ENCODE measurements at regions not wholly inside any gene's neighbourhood (a gene's known extent, or its start where the extent isn't known, plus 50 kb on each side); places are given as distances from the start of the nearest gene placed in this dataset.

DNA sequence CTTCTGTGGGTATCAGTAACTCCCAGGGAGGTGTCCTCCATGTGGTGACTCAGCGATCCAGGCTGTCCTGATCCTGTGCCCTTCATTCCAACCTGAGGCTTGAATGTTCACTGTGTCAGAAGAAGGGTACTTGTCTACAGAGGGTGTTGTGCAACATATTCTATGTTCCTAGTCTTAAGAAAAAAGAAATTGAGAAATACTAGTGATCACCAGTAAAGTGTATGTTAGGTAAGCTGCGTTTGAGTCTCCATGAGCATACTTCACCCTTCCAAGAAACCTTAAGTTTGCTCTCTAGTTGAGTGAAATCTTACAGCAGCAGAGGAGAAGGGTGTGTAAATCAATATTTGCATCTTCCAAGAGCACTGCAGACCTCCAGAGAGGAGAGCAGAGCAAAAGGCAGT is 122.2 kb upstream of the SLC24A5 start:
- no peak for DNase-seq

DNA sequence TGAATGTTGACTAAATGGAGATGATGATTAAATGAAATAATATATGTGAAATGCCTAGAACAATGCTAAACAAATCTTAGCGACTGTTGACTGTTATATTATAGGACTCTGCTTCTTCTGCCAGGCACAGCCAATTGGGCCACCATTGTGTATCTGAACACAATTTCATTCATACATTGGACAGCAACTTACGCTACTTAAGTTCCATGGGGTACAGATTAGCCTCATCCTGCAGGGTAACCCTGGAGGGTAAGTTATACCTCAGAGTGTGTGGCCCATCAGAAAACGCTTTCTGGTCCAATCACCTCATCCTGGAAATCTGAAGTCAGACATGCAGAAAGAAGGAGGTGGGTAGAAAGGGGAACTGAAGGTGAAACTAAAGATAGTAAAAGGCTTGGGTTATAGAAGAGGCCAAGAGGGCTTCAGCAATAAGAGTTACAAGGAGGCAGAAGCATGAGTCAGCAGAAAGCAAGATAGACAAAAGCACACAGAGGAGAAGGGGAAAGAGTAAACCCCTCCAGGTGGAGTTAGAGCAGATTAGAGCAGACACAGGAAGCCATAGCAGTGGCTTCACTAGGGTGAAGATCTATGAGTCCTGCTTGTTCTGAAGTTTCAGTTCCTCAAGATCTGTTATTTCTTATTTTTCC is 119.3 kb upstream of the SLC24A5 start:
- no peak for DNase-seq

DNA sequence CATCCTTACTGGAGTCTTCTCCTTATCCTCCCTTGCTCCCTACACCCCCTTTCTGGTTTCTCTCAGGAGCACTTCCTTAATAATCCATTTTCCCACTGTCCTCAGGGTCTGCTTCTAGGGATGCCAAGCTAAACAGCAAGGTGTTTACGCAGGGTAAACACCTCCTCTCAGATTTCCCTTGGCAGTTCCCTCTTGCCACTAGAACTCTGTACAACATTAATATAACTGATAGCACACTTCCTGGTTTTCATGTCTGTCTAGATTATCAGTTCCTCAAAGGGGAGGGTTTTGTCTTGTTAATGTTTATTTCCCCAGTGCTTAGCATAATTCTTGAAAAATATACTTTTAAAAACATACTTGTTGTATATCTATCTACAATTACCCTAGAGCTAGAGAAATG is 118.0 kb upstream of the SLC24A5 start:
- DNase-seq: no peak

DNA sequence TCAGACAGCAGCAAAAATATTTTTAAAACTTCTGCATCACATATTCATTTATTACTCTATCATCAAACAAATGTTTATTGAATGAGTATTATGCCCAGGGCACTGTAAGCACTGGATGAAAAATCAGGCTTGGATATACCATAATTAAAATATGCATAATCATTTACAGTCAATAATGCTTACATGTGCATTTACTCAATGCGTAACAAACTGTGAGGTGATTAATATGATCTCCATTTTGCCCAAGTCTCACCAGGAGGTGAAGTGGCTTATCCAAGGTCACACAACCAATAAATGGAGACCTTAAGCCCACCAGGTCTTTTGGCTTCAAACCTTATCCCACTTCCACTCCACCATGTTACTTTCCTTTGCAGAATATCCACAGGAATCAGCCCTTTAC is 117.3 kb upstream of the SLC24A5 start:
- no peak for DNase-seq

DNA sequence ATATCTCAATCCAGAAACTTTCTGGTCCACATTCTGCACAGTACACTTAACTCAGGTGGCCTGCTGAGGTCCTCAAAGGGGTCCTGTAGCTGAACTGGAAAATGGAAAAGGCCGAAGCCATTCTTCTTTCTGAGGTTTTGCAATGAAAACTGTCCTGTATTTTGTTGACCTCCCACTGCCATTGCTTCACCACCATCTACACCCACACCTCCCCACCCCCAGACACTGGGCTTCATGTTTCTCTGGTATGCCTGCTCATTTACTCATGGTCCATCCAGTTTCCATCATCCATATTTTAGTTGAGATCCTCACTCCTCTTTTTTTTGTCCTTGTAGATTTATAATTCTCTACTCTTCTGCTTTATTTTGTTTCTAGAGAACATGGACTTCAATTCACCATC is 115.7 kb upstream of the SLC24A5 start:
- no peak for DNase-seq

DNA sequence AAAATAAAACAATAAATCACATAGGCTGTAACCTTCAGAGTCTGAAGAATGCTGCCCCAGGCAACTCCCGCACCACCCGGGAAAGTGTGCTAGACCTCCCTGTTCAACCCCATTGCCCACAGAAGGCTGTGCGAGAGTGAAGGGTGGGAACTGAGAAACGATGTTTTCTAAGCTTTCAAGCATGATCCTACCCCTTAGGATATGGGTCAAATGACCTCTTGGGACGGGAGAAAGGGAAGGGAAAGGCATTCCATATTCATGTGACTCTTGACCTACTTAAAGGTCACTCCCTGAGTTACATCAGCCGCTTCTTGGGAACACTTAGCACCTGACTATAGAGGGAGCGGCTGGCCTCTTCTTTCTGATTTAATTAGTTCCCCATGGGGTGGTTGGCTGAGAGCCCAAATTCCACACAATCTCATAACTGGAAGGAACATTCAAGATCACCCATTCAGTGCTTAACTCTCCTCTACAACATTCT is 114.7 kb upstream of the SLC24A5 start:
- DNase-seq: no peak

DNA sequence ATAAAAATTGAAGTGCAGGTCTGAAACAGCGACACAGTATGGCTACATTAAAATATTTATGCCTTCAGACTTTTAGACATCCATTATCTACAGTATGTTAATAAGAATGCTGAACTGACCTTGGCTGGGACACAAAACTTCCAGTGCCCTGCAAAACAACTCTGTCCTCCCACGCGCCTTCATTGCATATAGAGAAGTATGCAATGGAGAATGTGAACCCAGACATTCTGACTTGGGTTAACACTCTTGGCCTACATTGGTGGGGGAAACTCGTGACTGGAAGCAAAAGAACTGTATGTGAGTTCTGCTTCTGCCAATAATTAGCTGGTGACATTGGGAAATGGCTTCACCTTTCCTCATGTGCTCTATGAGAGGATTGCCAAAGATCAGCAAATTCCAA is 110.5 kb upstream of the SLC24A5 start:
- no peak for DNase-seq

DNA sequence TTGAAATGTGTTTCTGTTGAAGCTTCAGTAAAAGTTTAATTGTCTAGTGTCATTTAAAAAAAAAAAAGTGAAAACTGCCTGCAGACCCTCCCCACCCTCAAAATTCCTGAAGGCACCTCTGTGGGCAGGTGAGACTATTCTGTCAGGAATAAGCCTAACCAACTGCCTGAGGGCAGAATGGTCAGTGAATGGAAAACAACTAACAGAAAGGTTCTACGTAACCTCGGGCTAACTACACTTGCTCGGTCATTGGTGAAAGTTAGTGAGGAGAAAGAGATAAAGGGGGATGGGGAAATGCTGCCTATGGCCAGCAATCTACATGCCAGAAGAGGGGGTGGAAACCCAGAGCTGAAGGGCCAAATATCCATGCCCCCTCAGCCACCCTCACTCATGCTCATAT is 108.6 kb upstream of the SLC24A5 start:
- DNase-seq: no peak

DNA sequence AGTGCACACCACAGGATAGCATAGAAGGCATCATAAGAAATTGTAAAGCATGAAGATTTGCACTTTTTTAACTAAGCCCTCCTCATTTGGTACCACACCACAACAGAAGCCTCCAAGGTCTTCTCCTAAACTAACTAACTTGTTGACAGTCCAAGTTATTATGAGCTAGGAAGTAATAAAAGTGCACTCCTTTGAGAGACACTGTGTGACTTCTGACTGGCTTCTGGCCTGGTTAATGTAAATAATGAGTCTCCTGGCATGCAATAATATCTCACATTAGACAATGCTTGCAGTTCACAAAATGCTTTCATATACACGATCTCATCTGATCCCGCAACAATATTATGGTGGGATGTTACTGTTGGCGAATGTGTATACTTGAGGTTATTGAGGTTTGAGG is 103.9 kb upstream of the SLC24A5 start:
- DNase-seq: no peak

DNA sequence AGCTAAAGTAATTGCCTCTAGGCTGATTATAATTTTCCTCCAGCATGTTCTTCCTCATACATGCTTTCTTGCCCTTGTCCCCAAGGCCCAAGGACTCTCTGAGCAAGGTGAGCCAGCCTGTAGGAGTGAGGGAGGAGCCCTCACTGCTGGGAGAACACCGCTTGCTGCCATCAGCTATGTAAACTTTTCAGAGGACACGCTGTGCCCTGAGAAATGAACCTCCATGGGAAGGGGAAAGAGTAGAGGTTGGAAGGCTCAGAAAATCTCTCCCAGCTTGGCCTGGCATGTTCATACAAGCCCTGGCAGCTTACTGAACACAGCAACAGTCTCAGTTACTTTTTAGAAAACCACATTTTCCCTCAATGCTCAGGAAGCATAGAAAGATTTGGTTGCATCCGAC is 103.0 kb upstream of the SLC24A5 start:
- DNase-seq: no peak

DNA sequence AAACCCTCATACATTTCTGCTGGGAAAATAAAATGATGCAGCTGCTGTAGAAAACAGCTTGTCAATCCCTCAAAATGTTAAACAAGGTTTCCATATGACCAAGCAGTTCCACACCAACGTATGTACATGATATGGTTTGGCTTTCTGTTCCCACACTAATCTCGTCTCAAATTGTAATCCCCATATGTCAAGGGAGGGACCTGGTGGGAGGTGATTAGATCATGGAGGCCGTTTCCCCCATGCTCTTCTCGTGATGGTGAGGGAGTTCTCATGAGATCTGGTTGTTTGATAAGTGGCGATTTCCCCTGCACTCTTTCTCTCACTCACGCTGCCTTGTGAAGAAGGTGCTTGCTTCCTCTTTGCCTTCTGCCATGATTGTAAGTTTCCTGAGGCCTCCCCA is 100.6 kb upstream of the SLC24A5 start:
- DNase-seq: no peak

DNA sequence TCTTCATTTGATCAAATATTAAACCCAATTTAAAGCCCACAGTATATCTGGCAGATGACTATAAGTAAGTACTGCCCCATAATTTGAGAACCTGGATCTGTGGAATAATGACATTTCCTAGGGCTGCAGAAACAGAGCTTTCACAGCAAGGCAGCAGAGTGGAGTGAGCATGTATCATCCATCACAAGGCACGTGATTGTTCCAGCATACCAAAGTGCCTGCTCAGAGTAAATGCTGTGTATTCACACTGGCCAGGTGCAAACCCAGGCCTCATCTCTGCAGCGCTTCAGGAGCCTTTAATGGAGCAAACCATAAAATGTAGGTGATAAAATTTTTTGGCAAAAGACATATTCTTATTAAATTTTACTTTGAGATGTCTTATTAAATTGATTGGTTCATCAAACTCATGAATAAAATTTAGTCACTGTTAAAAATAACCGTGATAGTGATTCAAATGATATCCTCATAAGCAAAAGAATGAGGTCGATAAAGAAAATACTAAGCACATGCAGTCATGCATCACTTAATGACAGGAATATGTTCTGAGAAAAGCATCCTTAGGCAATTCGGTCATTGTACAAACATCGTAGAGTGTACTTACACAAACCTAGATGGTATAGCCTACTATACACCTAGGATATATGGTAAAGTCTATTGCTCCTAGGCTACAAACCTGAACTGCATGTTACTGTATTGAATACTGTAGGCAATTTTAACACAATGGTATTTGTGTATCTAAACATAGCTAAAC is 99.3 kb upstream of the SLC24A5 start:
- DNase-seq: no peak

DNA sequence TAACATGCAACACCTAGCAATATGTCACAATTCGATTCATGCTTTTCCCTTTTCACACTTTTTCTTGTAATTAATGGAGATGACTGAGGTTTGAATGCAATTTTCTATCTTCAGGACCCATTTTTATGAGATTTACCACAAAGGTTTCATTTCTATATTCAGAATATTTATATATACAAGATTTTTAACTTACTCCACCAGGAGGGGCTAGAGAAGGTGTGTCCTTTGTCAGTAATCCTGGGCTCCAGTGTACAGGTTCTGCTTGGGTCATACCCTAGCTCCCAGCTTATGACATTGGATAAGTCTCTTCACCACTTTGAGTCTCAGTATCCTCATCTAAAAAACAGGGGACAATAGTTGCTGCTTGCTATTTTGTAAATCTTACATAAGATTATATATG is 95.7 kb upstream of the SLC24A5 start:
- DNase-seq: no peak

DNA sequence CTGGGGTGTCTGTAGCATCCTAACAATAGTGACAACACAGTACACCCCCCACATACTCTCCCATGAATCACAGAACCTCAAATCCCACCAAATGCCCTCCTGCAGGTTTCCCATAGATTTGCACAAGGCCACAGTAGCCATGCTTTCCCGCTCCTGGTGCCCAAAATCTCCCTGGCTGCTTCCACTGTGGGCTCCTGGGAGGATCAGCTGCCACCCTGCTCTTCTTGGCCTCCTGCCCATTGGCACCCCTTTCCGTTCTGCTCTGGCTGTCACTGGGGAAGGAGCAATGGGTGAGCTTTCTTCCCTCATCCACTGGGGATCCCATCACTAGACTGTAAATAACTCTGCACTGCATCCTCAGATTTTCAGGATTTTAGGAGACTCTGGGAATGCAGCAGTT is 92.1 kb upstream of the SLC24A5 start:
- DNase-seq: no peak

DNA sequence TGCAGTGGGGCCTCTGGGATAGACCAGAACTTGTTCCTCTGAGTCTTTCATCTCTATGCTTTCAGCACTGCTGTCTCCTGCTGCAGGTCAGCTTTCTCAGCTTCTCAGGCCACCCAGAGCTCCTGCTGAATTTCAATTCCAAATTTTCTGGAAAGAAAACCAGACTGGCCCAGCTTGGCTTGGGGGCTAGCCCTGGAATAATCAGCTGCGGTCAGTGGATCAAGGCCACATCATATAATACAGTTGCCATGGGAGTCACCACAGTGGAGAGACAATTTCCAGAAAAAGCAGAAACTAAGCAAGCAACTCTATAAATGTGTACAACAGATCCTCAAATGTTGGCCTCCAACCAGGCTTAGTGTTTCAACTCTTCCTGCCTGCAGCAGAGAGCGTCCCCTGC is 91.1 kb upstream of the SLC24A5 start:
- no peak for DNase-seq

DNA sequence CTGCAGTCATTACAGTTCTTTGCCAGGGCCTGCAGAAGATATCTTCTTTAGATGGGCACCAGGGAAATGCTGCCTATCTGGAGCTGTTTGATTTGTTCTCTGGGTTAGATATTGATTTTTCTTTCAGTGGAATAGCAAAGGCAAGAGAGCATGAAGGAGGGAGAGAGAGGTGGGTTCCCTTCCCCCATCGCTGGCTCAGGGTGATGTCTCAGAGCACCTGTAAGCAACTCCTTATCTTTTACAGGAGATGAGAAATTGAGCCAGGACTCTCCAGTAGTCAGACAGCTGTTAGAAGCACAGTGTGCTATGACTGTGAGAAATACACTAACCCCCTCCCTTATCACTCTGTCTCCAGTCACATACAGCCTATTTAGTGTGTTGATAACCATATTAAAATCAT is 89.3 kb upstream of the SLC24A5 start:
- no peak for DNase-seq

DNA sequence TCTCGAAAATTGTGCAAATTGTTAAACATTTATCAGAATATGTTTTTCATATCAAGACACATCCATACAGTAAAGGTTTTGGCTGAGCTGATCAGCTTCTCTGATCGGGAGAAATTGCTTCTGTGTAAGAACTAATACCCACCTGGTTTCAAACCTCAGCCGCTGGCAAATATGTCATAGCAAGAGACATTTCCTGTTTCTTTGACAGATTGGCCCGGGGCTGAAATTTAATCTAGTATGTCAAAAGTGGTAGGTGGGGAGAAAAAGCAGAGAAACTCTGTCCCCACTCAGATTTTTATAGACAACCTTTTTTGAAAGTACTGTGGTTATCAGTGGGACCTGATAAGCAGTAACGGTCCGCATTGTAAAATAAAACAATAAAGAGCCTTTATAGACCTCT is 88.8 kb upstream of the SLC24A5 start:
- no peak for DNase-seq

DNA sequence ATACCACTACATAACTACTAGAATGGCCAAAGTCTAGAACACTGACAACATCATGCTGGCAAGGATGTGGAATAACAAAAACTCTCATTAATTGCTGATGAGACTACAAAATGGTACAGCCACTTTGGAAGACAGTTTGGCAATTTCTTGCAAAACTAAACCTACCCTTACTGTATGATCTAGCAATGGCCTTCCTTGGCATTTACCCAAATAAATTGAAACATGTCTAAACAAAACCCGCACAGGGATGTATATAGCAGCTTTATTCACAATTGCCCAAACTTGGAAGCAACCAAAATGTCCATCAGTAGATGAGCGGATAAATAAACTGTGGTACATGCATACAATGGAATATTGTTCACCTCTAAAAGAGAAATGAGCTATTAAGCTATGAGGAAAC is 87.9 kb upstream of the SLC24A5 start:
- DNase-seq: no peak

DNA sequence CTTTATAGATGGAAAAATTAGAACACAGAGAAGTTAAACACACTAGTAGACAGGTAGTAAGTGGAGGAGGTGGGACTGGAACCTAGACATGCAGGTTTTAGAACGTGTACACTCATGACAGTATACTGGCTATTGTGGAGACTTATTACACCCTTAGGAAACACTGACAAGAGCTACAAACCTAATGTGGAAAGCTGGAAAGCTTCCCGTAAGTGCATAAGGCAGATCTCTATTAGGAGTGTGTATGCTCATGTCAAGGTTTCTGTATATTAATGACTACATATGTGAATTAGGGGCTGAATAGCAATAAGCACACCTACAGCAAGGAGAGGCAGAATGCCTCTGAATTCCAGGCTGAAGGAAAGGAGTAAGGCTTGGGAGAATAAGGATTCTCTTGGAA is 82.6 kb upstream of the SLC24A5 start:
- DNase-seq: no peak

DNA sequence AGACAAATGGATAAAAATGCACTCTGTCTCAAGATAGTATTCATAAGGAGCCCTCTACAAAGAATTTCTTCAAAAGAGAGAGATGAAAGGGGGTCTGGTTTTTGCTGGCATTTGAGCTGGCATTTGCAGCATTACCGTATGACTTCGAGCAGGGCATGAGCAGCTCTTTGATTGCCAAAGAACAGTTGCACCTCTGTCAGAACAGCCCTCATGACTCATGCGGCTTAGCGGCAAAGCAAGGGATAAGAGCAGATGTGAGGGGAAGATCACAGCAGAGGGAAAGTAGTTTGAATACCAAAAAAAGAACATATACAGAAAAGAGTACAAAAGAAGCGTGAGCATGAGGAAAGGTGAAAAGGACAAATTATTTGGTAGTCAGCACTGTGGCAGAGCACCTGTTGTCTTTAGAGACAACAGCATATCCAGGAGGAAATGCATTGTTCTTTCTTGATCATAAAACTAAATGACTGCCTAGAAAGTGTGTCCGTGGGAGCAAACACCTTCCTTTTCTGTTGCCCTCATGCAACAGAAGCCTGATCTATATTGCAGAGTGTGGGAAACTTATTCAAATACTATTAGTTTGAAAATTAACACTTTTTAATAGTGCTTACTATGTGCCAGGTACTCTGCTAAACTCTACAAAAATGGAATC is 80.5 kb upstream of the SLC24A5 start:
- DNase-seq: no peak

DNA sequence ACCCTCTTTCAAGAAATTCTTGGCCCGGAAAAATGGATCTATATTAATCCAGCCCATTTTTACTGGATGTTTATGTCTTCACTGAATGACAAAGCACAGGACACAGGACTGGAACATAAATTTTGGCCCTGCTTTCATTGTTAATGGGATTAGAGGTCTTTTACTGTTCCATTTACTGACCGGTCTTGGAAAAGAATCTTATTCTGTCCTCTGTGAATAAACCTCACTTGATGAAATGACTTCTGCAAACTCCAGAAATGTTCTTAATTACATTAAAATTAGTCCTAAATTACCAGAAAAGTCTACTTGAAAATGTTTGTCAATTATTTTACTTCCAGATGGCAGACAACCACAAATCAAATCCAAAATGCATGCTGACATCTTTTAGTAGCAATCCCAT is 79.3 kb upstream of the SLC24A5 start:
- no peak for DNase-seq

DNA sequence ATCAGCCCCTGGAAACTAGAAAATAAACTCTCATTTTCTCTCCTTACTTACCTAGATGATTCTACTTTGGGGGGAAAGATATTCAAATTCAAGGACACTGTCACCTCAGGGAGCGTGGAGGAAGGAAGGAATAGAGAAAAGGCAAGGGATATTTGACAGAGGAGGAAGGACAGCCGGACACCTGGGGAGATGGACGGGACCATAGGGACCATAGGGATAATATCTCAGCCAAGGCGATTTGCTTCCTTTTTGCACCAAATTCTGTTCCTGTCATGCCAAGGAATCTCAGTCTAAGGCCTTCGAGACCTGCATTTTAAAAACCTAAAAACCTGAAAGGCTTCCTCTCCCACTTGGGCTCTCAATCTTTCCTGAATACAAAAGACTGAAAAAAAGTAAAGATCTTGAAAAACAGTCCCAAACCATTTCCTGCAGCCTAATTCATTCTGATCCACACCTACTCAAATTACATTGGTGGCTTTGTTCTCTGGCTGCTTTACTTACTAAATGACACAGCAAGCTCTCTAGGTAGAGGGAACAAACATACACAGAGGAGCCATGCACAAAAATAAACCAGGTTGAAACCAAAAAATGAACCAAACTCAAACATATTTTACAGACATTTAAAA is 73.9 kb upstream of the SLC24A5 start:
- DNase-seq: no peak

DNA sequence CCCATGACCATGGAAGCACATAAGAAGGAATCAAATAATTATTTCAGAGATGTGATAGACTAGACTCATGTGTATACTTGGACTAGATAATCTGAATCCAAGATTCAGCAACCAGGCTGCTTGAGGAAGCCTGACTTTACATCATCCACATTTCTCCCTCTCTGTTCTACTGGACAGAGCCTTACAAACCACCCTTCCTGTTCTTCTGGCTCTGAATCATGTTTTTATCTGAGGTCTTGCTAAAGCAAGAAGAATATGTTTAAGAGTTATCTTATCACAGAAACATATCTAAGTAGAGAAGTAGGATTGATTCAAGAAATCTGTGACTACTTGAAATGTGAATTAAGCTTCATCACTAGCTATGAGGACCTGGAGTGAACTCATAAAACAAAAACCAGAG is 71.1 kb upstream of the SLC24A5 start:
- no peak for DNase-seq

DNA sequence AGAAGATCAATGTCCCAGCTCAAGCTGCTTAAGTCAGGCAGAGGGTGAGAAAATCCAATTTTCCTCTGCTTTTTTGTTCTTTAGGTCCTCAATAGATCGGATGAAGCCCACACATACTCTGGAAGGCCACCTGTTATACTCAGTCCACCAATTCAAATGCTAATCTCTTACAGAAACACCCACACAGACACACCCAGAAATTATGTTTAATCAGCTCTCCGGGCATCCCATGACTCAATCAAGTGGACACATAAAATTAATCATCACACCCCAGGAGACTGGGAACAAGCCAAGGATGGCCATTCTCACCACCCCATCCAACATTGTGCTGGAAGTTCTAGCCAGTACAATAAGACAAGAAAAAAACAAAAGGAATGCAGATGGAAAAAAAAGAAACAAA is 67.8 kb upstream of the SLC24A5 start:
- no peak for DNase-seq

Data from stimulated activated CD4-positive, alpha-beta T cell treated with anti-CD3 and anti-CD28 coated beads, Interleukin-15, amount 100 ng/mL, for 24 hours (primary cell).